ENCODE measurements at regions not wholly inside any gene's neighbourhood (a gene's known extent, or its start where the extent isn't known, plus 50 kb on each side); places are given as distances from the start of the nearest gene placed in this dataset.

DNA sequence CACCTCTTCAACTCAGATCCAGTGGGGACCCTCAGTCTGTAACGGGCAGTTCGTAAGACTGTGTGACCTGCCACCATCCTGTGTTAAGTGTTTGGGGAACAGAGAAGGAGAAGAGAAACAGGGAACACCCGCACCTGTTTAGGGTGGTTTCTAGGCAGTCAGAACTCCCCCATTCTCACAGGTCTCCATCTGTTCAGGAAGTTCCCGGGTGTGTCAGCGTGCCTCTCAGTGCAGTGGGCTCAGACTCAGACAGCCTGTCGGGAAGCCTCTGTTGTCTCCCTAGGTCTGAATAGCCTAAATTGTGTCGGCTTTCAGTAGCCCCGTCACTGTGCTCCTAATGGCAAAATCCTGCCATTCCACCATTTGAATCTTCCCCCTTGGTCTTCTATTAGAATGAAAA is 256.6 kb downstream of the LOXHD1 start:
- TF ChIP-seq, protein P1, sequence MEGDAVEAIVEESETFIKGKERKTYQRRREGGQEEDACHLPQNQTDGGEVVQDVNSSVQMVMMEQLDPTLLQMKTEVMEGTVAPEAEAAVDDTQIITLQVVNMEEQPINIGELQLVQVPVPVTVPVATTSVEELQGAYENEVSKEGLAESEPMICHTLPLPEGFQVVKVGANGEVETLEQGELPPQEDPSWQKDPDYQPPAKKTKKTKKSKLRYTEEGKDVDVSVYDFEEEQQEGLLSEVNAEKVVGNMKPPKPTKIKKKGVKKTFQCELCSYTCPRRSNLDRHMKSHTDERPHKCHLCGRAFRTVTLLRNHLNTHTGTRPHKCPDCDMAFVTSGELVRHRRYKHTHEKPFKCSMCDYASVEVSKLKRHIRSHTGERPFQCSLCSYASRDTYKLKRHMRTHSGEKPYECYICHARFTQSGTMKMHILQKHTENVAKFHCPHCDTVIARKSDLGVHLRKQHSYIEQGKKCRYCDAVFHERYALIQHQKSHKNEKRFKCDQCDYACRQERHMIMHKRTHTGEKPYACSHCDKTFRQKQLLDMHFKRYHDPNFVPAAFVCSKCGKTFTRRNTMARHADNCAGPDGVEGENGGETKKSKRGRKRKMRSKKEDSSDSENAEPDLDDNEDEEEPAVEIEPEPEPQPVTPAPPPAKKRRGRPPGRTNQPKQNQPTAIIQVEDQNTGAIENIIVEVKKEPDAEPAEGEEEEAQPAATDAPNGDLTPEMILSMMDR (conservative IDR thresholded peaks at IDR 0.05), result no peak
- no peak for TF ChIP-seq ZFX (IDR thresholded peaks at IDR 0.05)

Data from C4-2B (cell line).